GM12891 (cell line): ENCODE measurements at regions not wholly inside any gene's neighbourhood (a gene's known extent, or its start where the extent isn't known, plus 50 kb on each side); places are given as distances from the start of the nearest gene placed in this dataset.

Experiments used
- POLR2A ChIP-seq: IDR thresholded peaks from 2 replicates; pipeline ENCODE4 v1.6.1; 2011; ENCODE audit warnings: low read depth, low read length, control low read depth
- POLR2AphosphoS5 ChIP-seq: IDR thresholded peaks from 2 replicates; pipeline ENCODE4 v1.6.1; 2011; ENCODE audit warnings: low read depth, low read length, control low read depth
- POU2F2 ChIP-seq: IDR thresholded peaks from 2 replicates; pipeline ENCODE4 v1.6.1; 2011; ENCODE audit warnings: low read depth, mild to moderate bottlenecking, control low read depth, low read length, moderate library complexity

- TF ChIP-seq POLR2A (no peak), POLR2AphosphoS5 (no peak), POU2F2 (no peak)
Observed at GRCh38 chr16:59356144-59356543, 622.0 kb upstream of the GOT2 start.
